Right kidney (tissue), 1 donor: ENCODE measurements at regions not wholly inside any gene's neighbourhood (a gene's known extent, or its start where the extent isn't known, plus 50 kb on each side); places are given as distances from the start of the nearest gene placed in this dataset.

Source experiments
- DNase-seq: peaks from one replicate; pipeline ENCODE4 v3.0.0-alpha.2; 2016

GRCh38 chr3:22113453-22113852 is 362.4 kb upstream of the ZNF385D start:
- no peak for DNase-seq

- DNase-seq = no peak
Measured at GRCh38 chr3:22115581-22115980, 364.6 kb upstream of the ZNF385D start.

- DNase-seq = no peak
Measured at GRCh38 chr3:22117091-22117490, 366.1 kb upstream of the ZNF385D start.

- no peak for DNase-seq
Measured at GRCh38 chr3:22117751-22118346, 366.8 kb upstream of the ZNF385D start.

- DNase-seq = no peak
Measured at GRCh38 chr3:22118542-22118941, 367.5 kb upstream of the ZNF385D start.

- DNase-seq = no peak
Measured at GRCh38 chr3:22121068-22121701, 370.2 kb upstream of the ZNF385D start.

- DNase-seq = no peak
Measured at GRCh38 chr3:22122567-22122966, 371.6 kb upstream of the ZNF385D start.

GRCh38 chr3:22129101-22129500 is 378.1 kb upstream of the ZNF385D start:
- DNase-seq = no peak

- no peak for DNase-seq
Measured at GRCh38 chr3:22141769-22142168, 390.8 kb upstream of the ZNF385D start.

- no peak for DNase-seq
Measured at GRCh38 chr3:22147161-22147560, 396.2 kb upstream of the ZNF385D start.

GRCh38 chr3:22156868-22157267 is 405.9 kb upstream of the ZNF385D start:
- DNase-seq = no peak

- DNase-seq = no peak
Measured at GRCh38 chr3:22157848-22158247, 406.8 kb upstream of the ZNF385D start.

- no peak for DNase-seq
Measured at GRCh38 chr3:22159004-22159695, 408.1 kb upstream of the ZNF385D start.

GRCh38 chr3:22161315-22161714 is 410.3 kb upstream of the ZNF385D start:
- DNase-seq = no peak

- no peak for DNase-seq
Measured at GRCh38 chr3:22170370-22170769, 419.4 kb upstream of the ZNF385D start.

GRCh38 chr3:22172964-22173363 is 422.0 kb upstream of the ZNF385D start:
- DNase-seq = no peak

GRCh38 chr3:22175947-22176346 is 424.9 kb upstream of the ZNF385D start:
- no peak for DNase-seq

GRCh38 chr3:22176911-22177310 is 425.9 kb upstream of the ZNF385D start:
- DNase-seq = no peak

- no peak for DNase-seq
Measured at GRCh38 chr3:22189616-22190015, 438.6 kb upstream of the ZNF385D start.

GRCh38 chr3:22199095-22199494 is 448.1 kb upstream of the ZNF385D start:
- no peak for DNase-seq

GRCh38 chr3:22208844-22209243 is 457.8 kb upstream of the ZNF385D start:
- DNase-seq = no peak

- no peak for DNase-seq
Measured at GRCh38 chr3:22209578-22209977, 458.6 kb upstream of the ZNF385D start.

GRCh38 chr3:22210693-22211092 is 459.7 kb upstream of the ZNF385D start:
- no peak for DNase-seq

- DNase-seq = no peak
Measured at GRCh38 chr3:22216601-22217000, 465.6 kb upstream of the ZNF385D start.
